ENCODE measurements at regions not wholly inside any gene's neighbourhood (a gene's known extent, or its start where the extent isn't known, plus 50 kb on each side); places are given as distances from the start of the nearest gene placed in this dataset.

DNA sequence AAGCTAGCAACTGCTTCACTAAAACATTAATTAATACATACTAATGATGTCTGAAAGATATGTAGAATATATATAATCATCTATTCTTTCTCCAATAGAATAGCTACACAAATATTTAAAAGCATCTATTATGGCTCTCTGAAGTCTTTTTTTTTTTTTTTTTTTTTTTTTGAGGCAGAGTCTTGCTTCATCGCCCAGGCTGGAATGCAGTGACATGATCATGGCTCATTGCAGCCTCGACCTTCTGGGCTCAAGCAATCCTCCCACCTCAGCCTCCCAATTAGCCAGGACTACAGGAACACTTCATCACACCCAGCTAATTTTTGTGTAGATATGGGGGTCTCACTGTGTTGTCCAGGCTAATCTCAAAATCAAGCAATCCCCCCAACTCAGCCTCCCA is 120.4 kb upstream of the KYNU start:
- Histone ChIP-seq H3K79me2 (ENCODE audit: control insufficient read depth, low read length) (no peaks in the 10 kb centered on the region), H3K27ac (ENCODE audit: low read depth, low read length) (no peak overlapping the region), H3K4me2 (ENCODE audit: low read length) (no peak overlapping the region)

DNA sequence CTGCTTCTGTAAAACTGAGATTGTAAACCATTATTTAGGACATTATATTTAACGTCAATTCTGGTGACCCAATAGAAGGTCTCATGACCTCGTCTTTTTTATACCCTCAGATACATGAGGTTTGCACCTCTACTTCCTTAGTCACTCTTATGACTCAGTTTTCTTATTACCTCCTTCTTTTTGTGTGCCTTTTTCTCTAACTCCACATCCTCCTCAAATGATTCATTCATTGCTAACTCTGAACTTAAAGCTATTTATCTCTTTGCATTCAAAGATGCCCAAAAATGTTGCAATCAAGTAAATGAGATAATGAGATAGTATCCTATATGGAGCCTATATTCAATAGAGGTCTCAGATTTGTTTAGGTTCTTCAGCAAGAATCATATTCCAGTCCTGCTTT is 121.0 kb upstream of the KYNU start:
- TF ChIP-seq, protein P1, sequence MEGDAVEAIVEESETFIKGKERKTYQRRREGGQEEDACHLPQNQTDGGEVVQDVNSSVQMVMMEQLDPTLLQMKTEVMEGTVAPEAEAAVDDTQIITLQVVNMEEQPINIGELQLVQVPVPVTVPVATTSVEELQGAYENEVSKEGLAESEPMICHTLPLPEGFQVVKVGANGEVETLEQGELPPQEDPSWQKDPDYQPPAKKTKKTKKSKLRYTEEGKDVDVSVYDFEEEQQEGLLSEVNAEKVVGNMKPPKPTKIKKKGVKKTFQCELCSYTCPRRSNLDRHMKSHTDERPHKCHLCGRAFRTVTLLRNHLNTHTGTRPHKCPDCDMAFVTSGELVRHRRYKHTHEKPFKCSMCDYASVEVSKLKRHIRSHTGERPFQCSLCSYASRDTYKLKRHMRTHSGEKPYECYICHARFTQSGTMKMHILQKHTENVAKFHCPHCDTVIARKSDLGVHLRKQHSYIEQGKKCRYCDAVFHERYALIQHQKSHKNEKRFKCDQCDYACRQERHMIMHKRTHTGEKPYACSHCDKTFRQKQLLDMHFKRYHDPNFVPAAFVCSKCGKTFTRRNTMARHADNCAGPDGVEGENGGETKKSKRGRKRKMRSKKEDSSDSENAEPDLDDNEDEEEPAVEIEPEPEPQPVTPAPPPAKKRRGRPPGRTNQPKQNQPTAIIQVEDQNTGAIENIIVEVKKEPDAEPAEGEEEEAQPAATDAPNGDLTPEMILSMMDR (IDR thresholded peaks at IDR 0.05; ENCODE audit: low read depth, low read length, poor library complexity, severe bottlenecking): no peak
- TF ChIP-seq EZH2phosphoT487 (IDR thresholded peaks at IDR 0.05; ENCODE audit: borderline replicate concordance, low read length): no peak
- no peaks in the 10 kb centered on the region for H3K9me3 ChIP-seq (ENCODE audit: control insufficient read depth, insufficient read depth, low read length)
- H4K20me1 ChIP-seq (ENCODE audit: control insufficient read depth, insufficient read depth, low read depth, low read length): no peaks in the 10 kb centered on the region
- no peaks in the 10 kb centered on the region for H3K9me2 ChIP-seq (replicated peaks; ENCODE audit: control insufficient read depth, low read length)
- H3K79me2 ChIP-seq (ENCODE audit: control insufficient read depth, low read length): no peaks in the 10 kb centered on the region
- no peaks in the 10 kb centered on the region for H3K4me1 ChIP-seq (ENCODE audit: control insufficient read depth, low read length)
- H3K27me3 ChIP-seq (ENCODE audit: control insufficient read depth, low read length): no peaks in the 10 kb centered on the region
- H3K36me3 ChIP-seq (ENCODE audit: control insufficient read depth, low read length): no peaks in the 10 kb centered on the region
- no peak overlapping the region for H3K27ac ChIP-seq (ENCODE audit: low read depth, low read length)
- H3F3A ChIP-seq (ENCODE audit: control insufficient read depth, insufficient read depth): no peaks in the 10 kb centered on the region
- no peak overlapping the region for H3K4me2 ChIP-seq (ENCODE audit: low read length)
- no peak overlapping the region for H3K4me3 ChIP-seq (ENCODE audit: low read length)

More for the DNA sequence above, 120.4 kb upstream of the KYNU start:
- no peaks in the 10 kb centered on the region for H3K9me3 ChIP-seq (ENCODE audit: control insufficient read depth, insufficient read depth, low read length)
- H4K20me1 ChIP-seq (ENCODE audit: control insufficient read depth, insufficient read depth, low read depth, low read length): no peaks in the 10 kb centered on the region
- no peaks in the 10 kb centered on the region for H3K27me3 ChIP-seq (ENCODE audit: control insufficient read depth, low read length)
- H3K36me3 ChIP-seq (ENCODE audit: control insufficient read depth, low read length): no peaks in the 10 kb centered on the region
- no peaks in the 10 kb centered on the region for H3F3A ChIP-seq (ENCODE audit: control insufficient read depth, insufficient read depth)
- no peaks in the 10 kb centered on the region for H3K9me2 ChIP-seq (replicated peaks; ENCODE audit: control insufficient read depth, low read length)
- no peaks in the 10 kb centered on the region for H3K4me1 ChIP-seq (ENCODE audit: control insufficient read depth, low read length)
- TF ChIP-seq EZH2phosphoT487 (IDR thresholded peaks at IDR 0.05; ENCODE audit: borderline replicate concordance, low read length): no peak
- H3K4me3 ChIP-seq (ENCODE audit: low read length): no peak overlapping the region

DNA sequence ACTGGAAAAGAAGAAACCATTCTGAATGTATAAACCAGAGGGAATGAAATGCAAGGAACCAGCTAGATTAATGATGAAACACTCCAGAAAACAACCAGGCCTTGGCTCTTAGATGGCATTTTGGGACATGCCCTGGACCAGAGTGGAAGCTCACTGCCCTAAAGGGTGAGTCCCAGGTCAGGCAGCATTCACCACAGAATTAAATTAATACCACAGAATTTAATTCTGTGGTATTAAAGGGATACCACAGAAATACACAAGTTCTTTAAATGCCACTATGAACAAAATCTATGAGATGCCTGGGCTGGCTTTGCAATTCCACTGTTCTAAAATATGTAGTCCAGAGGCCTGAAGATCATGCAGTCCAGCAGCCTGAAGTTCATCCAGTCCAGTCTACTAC is 122.3 kb upstream of the KYNU start:
- no peaks in the 10 kb centered on the region for H3K4me1 ChIP-seq (ENCODE audit: control insufficient read depth, low read length)
- H3K27me3 ChIP-seq (ENCODE audit: control insufficient read depth, low read length): no peaks in the 10 kb centered on the region
- H3F3A ChIP-seq (ENCODE audit: control insufficient read depth, insufficient read depth): no peaks in the 10 kb centered on the region
- no peaks in the 10 kb centered on the region for H3K36me3 ChIP-seq (ENCODE audit: control insufficient read depth, low read length)
- TF ChIP-seq EZH2phosphoT487 (IDR thresholded peaks at IDR 0.05; ENCODE audit: borderline replicate concordance, low read length): no peak
- TF ChIP-seq, protein P1 (IDR thresholded peaks at IDR 0.05; ENCODE audit: low read depth, low read length, poor library complexity, severe bottlenecking): no peak
- H3K9me3 ChIP-seq (ENCODE audit: control insufficient read depth, insufficient read depth, low read length): no peaks in the 10 kb centered on the region
- H3K4me2 ChIP-seq (ENCODE audit: low read length): no peak overlapping the region
- no peaks in the 10 kb centered on the region for H4K20me1 ChIP-seq (ENCODE audit: control insufficient read depth, insufficient read depth, low read depth, low read length)
- no peaks in the 10 kb centered on the region for H3K9me2 ChIP-seq (replicated peaks; ENCODE audit: control insufficient read depth, low read length)
- no peak overlapping the region for H3K27ac ChIP-seq (ENCODE audit: low read depth, low read length)
- no peaks in the 10 kb centered on the region for H3K79me2 ChIP-seq (ENCODE audit: control insufficient read depth, low read length)
- H3K4me3 ChIP-seq (ENCODE audit: low read length): no peak overlapping the region

DNA sequence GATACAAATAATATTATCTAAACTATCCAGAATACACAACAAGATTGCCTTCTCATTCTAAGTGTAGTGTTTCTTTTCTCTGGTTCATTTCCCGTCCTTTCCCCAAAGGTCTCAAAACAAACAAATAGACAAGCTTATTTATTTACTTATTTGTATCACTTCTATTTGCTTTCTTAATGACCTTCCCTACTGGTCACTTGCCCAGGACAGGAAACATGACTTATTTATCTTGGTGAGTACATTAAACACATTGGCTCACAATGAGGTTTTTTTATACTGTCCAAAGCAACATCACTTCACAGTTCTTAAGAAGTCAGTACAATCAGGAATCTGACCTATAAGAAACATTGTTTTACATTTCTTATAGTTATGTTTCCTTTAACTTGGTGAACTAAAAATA is 123.3 kb upstream of the KYNU start:
- Histone ChIP-seq H3K36me3 (ENCODE audit: control insufficient read depth, low read length) (no peaks in the 10 kb centered on the region), H3K4me2 (ENCODE audit: low read length) (no peak overlapping the region), H3K27me3 (ENCODE audit: control insufficient read depth, low read length) (no peaks in the 10 kb centered on the region), H3F3A (ENCODE audit: control insufficient read depth, insufficient read depth) (no peaks in the 10 kb centered on the region), H3K9me3 (ENCODE audit: control insufficient read depth, insufficient read depth, low read length) (no peaks in the 10 kb centered on the region), H3K4me1 (ENCODE audit: control insufficient read depth, low read length) (no peaks in the 10 kb centered on the region), H3K9me2 (replicated peaks; ENCODE audit: control insufficient read depth, low read length) (no peaks in the 10 kb centered on the region), H4K20me1 (ENCODE audit: control insufficient read depth, insufficient read depth, low read depth, low read length) (no peaks in the 10 kb centered on the region), H3K4me3 (ENCODE audit: low read length) (no peak overlapping the region), H3K27ac (ENCODE audit: low read depth, low read length) (no peak overlapping the region), H3K79me2 (ENCODE audit: control insufficient read depth, low read length) (no peaks in the 10 kb centered on the region)
- TF ChIP-seq, protein P1 (IDR thresholded peaks at IDR 0.05; ENCODE audit: low read depth, low read length, poor library complexity, severe bottlenecking): no peak
- TF ChIP-seq EZH2phosphoT487 (IDR thresholded peaks at IDR 0.05; ENCODE audit: borderline replicate concordance, low read length): no peak

Measured in DOHH2 (cell line).